ENCODE measurements at regions not wholly inside any gene's neighbourhood (a gene's known extent, or its start where the extent isn't known, plus 50 kb on each side); places are given as distances from the start of the nearest gene placed in this dataset.

DNA sequence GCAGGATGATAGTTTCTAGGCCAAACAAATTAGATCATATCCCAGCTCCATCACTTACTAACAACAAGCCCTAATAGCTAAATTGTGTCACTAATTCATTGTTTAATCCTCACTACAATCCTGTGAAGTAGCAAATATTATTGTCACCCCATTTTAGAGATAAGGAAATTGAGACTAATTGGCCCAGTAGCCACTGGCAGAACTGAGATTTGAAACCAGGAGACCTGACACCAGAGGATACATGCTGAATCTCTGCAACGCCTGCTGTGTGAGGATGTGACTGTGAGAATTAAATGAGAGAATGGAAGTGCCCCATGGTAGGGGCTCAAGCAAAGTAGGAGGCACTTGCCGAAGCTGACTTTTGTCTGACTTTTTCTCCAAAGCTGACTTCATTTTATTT lies 124.3 kb upstream of the CITED2 start:
- no peak for TF ChIP-seq POLR2A (IDR thresholded peaks at IDR 0.05)
- TF ChIP-seq, protein P1, sequence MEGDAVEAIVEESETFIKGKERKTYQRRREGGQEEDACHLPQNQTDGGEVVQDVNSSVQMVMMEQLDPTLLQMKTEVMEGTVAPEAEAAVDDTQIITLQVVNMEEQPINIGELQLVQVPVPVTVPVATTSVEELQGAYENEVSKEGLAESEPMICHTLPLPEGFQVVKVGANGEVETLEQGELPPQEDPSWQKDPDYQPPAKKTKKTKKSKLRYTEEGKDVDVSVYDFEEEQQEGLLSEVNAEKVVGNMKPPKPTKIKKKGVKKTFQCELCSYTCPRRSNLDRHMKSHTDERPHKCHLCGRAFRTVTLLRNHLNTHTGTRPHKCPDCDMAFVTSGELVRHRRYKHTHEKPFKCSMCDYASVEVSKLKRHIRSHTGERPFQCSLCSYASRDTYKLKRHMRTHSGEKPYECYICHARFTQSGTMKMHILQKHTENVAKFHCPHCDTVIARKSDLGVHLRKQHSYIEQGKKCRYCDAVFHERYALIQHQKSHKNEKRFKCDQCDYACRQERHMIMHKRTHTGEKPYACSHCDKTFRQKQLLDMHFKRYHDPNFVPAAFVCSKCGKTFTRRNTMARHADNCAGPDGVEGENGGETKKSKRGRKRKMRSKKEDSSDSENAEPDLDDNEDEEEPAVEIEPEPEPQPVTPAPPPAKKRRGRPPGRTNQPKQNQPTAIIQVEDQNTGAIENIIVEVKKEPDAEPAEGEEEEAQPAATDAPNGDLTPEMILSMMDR (IDR thresholded peaks at IDR 0.05), result no peak
- TF ChIP-seq EP300 (IDR thresholded peaks at IDR 0.05), result no peak
- TF ChIP-seq POLR2AphosphoS5 (IDR thresholded peaks at IDR 0.05), result no peak
- Histone ChIP-seq H3K27ac (no peak overlapping the region), H3K36me3 (no peaks in the 10 kb centered on the region), H3K4me3 (no peak overlapping the region), H3K9me3 (no peaks in the 10 kb centered on the region), H3K4me1 (no peaks in the 10 kb centered on the region), H3K27me3 (no peaks in the 10 kb centered on the region)
- WGBS, 2 donors (ENCODE audit: low coverage in 1 of 2), result 86 to 94% methylated on average over 2 of the region's 2 CpGs
- no peak for ATAC-seq

DNA sequence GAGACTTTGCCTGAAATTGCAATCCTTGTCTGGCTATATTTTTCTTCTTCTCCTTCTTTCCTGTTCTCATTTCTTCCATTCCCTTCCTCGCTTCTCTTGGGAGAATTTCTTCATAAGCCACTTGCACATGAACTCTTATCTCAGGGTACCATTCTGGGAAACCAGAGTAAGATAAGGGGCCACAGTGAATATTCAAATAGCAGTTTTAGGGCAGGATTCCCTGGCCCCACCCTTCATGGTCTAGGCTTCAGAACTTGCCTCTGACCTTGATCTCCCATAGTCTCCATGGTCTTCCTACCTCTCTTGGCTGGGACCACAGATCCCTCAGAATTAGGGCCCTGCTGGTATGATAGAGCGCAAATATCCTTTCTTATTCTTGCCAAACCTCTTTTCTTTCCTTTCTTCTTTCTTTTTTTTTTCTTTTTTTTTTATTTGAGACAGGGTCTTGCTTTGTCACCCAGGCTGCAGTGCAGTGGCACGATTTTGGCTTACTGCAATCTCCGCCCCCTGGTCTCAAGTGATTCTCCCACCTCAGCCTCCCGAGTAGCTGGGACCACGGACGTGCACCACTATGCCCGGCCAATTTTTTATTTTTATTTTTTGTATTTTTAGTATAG lies 123.0 kb upstream of the CITED2 start:
- Histone ChIP-seq H3K36me3 (no peaks in the 10 kb centered on the region), H3K9me3 (no peaks in the 10 kb centered on the region), H3K4me3 (no peak overlapping the region), H3K27ac (no peak overlapping the region), H3K27me3 (no peaks in the 10 kb centered on the region), H3K4me1 (no peaks in the 10 kb centered on the region)
- TF ChIP-seq, protein P1 (IDR thresholded peaks at IDR 0.05), result no peak
- TF ChIP-seq POLR2A (IDR thresholded peaks at IDR 0.05), result no peak
- no peak for TF ChIP-seq EP300 (IDR thresholded peaks at IDR 0.05)
- no peak for TF ChIP-seq POLR2AphosphoS5 (IDR thresholded peaks at IDR 0.05)
- no peak for ATAC-seq
- 100% methylated on average over 4 of the region's 8 CpGs; no CpG with 5 or more reads in 1 of the 2 donors for WGBS, 2 donors (ENCODE audit: low coverage in 1 of 2)

DNA sequence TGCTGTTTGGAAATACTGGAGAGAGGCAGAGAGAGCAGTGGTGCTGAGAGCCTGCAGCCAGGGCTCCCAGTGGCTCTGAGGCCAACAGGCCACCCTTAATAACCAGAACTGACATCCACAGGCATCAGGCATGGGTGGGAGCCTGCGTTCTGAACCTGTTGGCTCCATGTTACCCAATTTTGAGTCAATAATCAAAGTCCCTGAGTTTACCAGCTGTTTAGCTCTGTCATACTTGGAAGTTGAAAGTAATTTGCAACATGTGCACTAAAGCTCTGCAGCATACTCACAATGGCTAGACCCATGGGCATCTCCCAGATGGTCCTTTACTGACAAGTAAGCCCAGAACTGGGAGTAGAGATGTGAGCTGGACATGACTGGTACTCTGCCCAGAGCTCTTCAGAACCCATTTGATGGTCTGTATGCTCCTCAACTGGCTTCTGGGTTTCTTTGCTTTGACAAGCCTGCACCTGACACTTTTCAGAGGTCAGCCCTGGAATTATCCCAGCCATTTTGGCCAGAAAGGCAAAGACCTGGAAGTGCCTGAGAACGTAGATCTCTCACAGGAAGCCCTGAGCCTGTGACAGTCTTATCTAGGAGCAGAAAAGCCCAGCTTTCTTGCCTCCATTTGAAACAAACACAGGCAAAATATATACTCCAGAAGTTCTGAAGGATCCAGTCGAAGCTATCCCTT lies 122.4 kb upstream of the CITED2 start:
- no peaks in the 10 kb centered on the region for H3K36me3 ChIP-seq
- TF ChIP-seq POLR2A (IDR thresholded peaks at IDR 0.05), result no peak
- no peak for TF ChIP-seq EP300 (IDR thresholded peaks at IDR 0.05)
- TF ChIP-seq POLR2AphosphoS5 (IDR thresholded peaks at IDR 0.05), result no peak
- TF ChIP-seq, protein P1 (IDR thresholded peaks at IDR 0.05), result no peak
- H3K9me3 ChIP-seq, result no peaks in the 10 kb centered on the region
- 79 to 82% methylated on average over 2 to 3 of the region's 3 CpGs for WGBS, 2 donors (ENCODE audit: low coverage in 1 of 2)
- H3K4me1 ChIP-seq, result no peaks in the 10 kb centered on the region
- no peak overlapping the region for H3K27ac ChIP-seq
- ATAC-seq, result no peak
- no peaks in the 10 kb centered on the region for H3K27me3 ChIP-seq
- no peak overlapping the region for H3K4me3 ChIP-seq

DNA sequence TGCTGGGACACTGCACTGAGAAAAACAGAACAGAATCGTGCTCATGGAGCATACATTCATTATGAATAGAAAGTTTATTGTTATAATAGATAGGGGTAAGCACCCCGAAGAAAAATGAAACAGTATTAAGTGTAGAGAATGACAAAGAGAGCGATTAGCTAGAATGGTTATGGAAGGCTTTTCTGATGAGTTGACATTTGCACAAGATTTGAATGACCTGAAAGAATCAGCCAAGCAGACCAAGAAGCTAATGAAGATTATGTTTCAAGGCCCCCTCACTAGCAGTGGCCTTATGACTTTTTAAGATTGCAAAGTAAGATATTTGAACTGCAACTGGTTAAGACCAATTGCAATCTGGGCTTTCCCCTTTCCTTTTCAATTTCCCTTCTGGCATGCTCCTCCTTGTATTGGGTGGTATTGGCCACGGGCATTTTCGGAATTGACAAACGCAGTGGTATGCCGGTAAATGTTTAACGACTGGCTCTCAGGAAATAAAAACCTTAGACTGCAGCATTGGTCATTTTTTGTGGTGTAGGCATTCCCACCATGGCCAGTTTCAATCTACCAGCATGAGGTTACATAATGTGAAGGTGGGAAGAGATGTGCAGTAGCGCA lies 120.0 kb upstream of the CITED2 start:
- no peak overlapping the region for H3K4me3 ChIP-seq
- ATAC-seq, result no peak
- H3K36me3 ChIP-seq, result no peaks in the 10 kb centered on the region
- 84 to 89% methylated on average over 9 of the region's 9 CpGs for WGBS, 2 donors (ENCODE audit: low coverage in 1 of 2)
- H3K4me1 ChIP-seq, result no peaks in the 10 kb centered on the region
- no peaks in the 10 kb centered on the region for H3K9me3 ChIP-seq
- no peak overlapping the region for H3K27ac ChIP-seq
- H3K27me3 ChIP-seq, result no peaks in the 10 kb centered on the region
- TF ChIP-seq EP300 (IDR thresholded peaks at IDR 0.05) (no peak), POLR2AphosphoS5 (IDR thresholded peaks at IDR 0.05) (no peak), POLR2A (IDR thresholded peaks at IDR 0.05) (no peak)
- TF ChIP-seq, protein P1 (IDR thresholded peaks at IDR 0.05), result no peak
